ENCODE measurements at regions not wholly inside any gene's neighbourhood (a gene's known extent, or its start where the extent isn't known, plus 50 kb on each side); places are given as distances from the start of the nearest gene placed in this dataset.
"Not testable (repeated sequence)": the region's sequence is repeated elsewhere in the genome, so short reads cannot be mapped to it uniquely, and the experiment has no call there.

DNA sequence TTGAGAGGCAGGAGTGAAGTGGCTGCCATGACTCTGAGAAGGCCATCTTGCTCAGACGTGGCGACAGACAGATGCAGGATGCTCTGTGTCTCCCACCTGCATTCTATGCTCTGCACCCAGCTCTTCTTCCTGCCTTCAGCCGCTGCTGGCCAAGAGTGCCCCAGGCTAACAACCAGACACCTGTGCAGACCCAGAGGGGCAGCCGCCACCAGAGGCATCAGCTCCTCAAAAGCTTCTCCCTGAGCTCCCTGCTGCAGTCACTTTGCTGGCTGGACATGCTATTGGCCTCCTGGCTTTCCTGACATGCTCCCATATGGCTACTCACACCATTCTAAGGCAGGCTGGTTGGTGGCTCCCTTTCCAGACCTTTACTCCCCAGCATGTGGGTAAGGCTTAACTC is 70.6 kb upstream of the GRB10 start:
- no peak for DNase-seq

DNA sequence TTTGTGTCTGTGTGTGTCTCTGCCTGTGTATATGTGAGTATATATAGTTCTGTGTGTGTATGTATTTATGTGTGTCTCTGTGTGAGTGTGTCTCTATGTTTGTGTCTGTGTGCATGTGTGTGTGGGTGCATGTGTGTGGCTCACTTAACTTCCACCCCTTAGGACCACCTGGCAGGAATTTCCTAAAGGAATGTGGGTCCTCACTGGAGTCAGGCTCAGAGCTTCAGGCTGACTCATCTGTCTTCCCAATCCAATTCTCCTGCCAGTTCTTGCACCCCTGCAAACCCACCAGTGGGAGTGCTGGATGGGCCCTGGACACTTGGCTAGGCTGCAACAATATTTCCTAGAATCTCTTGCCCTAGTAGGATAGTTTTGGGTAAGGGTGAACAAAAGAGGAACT is 70.2 kb upstream of the GRB10 start:
- no peak for DNase-seq

DNA sequence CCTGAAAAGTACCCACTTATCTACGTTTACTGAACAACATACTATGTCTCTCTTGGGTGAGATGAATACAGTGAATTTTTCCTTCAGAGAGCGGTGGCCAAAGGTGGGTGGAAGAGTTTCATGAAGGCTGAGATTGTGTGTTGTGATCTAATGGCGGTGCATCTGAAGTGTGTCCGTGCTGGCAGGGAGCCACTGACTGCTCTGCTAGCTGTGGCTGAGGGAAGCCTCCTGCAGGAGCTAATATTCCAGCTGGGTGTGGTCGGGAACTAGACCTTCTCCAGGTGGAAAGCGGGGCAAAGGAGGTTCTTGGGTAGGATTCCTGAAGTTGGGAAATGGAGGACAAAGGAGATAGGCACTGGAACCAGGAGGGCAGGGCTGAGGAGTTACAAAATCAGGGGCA is 69.2 kb upstream of the GRB10 start:
- DNase-seq: no peak

DNA sequence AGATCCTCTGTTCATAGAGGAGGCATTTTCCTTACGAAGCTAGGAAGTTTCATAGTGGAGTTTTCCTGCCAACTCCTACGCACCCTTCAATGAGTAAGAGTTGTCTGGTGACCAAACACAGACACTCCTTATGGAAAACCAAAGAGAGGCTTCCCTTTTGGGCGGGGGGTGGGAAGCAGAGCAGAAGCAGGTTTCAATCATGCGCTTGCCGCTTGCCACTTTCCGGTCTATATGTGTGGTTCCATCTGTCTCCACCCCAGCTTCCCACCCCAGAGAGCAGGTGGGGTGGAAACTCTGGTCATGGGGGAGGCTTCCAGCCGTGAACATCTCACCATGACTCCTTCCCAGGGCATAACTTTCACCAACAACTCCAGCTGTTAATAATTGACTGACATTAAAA is 68.8 kb upstream of the GRB10 start:
- DNase-seq: no peak

DNA sequence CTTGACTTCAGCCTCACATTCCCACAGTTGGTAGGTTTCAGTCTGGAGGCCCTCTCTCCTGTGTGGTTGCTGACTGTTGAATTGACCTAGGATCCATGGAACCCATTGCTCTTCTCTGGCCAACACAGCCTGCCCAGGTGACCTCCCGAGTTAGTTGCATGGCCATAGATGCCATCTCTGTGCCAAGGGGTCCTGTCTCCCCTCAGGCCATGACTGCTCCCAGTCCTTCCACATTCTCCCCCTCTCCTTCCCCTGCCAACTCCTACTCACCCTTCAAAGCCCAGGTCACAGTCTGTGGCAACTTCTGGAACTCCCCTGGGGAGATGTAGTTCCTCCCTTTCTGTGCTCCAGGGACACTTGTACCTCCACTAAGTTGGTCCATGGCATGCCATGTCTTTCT is 67.3 kb upstream of the GRB10 start:
- no peak for DNase-seq

DNA sequence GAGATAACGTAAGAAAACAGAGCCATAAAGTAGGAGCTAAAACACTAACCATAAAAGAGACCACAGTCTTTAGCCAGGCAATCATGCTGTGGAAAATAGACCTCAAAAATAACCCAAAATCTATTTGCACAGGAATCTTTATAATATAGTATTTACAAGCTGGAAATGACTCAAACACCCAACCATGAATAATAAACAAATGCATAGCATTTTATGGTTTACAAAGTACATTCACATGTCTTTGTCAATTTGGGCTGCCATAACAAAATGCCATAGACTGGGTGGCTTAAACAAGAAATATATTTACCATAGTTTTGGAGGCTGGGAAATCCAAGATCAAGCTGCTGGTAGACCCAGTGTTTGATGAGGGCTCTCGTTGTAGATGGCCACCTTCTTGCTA is 65.5 kb upstream of the GRB10 start:
- no peak for DNase-seq

DNA sequence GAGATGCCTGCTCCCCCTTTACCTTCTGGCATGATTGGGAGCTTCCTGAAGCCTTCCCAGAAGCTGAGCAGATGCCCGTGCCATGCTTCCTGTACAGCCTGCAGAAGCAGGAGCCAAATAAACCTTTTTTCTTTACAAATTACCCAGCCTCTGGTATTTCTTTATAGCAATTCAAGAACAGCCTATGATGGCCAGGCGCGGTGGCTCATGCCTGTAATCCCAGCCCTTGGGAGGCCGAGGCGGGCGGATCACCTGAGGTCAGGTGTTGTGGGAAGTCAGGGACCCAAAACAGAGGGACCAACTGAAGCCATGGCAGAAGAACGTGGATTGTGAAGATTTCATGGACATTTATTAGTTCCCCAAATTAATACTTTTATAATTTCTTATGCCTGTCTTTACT is 62.2 kb upstream of the GRB10 start:
- not testable (repeated sequence) for DNase-seq

DNA sequence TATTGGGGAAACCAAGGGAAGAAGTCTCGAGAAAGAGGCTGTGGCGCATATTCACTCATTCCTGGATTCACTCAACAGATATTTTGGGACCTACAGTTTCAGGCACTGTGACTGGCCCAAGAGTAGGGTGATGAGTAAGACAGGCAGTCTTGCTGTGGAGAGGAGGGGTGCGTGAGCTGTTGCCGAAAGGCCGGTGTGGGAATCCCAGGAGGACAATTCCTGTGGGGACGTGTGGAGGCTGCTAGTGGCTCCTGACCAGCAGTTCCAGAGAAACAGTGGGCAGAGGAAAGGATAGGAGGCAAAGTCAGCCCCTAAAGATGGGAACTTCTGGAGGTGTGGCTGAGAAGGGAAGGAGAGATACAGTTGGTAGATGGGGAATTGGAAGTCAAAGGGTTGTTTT is 59.3 kb upstream of the GRB10 start:
- DNase-seq: no peak

DNA sequence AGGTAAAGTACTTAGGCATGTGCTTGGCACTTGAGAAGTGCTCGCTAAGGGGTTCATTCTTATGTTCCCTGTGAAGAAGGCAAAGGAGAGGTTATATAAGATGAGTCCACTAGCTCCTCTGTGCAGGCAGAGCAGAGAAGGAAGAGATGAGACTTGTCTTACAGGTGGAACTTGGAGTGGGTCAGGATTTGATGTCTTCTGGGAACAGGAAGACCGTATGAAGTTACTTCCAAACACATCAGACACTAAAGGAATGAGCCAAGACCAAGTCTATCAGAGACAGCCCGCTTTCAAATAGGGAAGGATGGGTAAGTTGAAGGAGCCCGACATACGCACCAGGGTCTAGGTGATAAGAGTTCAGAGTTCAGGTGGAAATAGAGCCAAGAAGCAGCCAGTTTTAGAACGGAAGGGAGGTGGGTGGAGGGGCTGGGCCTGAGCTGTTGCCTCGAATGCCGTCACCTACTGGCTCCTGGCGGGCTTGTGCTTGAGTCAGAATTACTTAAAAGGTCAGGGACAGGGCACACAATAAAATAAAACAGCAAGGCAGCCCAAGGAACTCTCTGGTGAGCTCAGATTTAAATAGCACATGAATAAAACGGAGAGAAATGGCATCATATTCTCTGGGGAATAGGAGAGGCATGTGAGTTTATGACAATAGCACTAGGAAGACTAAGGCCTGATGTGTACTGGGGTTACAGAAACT is 56.1 kb upstream of the GRB10 start:
- DNase-seq: no peak

DNA sequence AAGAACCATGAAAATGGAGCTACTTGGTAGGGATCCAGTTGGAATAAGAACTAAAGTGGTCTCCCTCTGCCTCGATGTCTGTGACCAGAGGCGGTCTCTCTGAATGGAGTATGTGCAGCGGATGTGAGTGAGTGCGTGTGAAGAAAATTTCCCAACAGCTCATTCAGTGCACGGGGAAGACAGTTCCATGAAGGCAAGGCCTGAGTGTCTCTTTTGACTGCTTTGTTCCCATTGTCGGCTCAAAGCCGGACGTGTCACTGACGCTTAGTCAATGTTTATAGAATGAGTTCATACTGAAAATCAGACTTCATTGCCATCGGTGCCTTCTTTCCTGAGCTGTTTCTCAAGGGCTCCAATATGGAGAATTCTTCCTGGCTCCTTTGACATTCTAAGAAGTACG is 55.3 kb upstream of the GRB10 start:
- DNase-seq: no peak

DNA sequence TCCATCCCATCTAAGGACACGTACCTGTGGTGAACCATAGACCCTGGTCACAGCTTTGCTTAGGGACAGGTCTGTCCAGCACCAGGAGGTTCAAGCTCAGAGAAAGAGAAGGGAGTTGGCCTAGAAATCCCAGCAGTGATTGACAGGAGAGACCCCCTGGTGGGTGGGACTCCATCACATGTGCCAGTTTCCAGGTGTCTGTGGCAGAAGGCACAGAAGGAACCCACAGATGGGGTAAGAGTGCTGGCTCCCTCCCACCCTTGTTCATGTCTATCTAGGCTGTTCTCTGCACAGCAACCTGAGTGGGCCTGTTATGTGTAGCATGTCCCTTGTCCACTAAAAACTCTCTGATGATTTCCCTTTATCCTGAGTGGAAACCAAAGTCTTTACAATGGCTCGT is 54.0 kb upstream of the GRB10 start:
- DNase-seq: no peak

DNA sequence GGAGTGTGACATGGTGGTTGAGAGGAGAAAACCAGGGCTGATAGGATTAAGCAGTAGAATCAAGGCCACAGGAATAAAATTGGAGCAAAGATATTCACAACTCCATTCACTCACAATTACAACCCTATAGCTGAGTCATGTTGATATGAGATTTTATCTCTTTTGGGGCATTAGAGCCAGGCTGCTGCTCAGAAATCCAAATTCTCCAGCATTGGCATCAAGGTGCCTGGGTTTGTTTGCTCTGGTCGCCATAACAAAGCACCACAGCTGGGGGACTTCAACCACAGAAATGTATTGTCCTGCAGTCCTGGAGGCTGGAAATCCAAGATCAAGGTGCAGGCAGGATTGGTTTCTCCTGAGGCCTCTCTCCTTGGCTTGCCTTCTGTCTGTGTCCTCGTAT is 52.5 kb upstream of the GRB10 start:
- no peak for DNase-seq

DNA sequence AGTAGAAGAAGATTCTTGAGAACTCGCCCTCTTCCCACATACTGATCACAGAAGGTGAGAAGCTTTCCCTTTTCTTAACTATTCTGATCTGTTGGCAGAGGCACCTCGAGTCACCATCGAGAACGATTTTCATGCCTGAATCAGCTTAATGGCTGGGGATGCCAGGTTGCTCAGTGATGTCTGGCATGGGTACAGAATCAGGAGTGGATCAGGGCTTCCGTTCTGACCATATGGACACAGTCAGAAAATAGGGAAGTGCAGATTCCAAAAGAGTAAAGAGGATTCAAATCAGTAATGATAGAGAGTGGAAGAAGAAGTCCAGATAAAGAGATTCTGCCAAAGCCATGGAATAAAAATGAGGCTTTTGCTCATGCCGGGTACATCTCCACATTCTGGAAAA is 52.0 kb upstream of the GRB10 start:
- no peak for DNase-seq

DNA sequence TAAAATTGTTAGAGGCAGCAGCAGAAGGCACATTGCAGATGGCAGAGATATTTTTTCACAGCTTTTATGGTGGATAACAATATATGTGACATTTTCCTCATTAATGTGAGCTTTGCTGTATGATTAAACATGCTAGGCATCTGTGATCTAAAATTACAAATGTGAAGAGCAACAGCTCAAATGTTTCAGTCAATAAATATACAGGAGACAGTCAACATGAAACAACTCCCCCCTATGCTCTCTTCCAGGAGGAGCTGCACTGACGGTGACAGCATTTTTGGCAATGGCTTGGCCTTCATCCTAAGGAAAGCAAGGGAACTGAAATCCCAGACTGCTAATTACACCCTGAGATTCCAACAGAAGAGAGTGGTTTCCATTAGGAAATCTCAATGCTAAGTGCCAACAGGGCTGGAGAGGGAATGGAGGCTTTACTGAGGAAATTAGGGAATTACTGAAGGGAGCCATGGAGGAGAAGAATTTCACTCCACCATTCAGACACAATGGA is 51.4 kb upstream of the GRB10 start:
- no peak for DNase-seq

DNA sequence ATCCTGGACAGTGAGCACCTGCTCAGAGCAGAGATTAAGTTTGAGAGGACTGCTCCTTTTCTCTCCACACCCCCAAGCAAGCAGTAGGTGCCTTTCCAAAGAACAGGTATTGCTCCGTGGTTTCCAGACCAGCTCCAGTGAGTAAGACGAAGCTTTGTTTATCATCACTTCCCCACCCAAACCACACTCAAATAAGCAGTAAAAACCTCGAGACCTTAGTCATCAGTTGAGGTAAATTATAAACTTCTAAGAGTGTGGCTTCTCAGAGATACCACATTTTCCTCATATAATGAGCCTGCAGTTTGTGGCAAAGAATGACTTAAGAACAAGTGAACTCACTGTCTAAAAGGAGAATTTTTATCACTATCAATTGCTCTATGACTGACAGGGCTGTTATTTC is 50.0 kb upstream of the GRB10 start:
- DNase-seq: no peak
